BE2C (cell line): ENCODE measurements at regions not wholly inside any gene's neighbourhood (a gene's known extent, or its start where the extent isn't known, plus 50 kb on each side); places are given as distances from the start of the nearest gene placed in this dataset.
"Not testable (repeated sequence)": the region's sequence is repeated elsewhere in the genome, so short reads cannot be mapped to it uniquely, and the experiment has no call there.

ENCODE experiments used
- DNase-seq: peaks from one replicate; pipeline ENCODE4 v3.0.0-alpha.2; 2020
- H3K27me3 ChIP-seq: fragments of 250-450 bp; sonication (Bioruptor Pico); 2 replicates; pipeline ENCODE4 v1.5.1; 2020; ENCODE audit warnings: mild to moderate bottlenecking
- H3K36me3 ChIP-seq: fragments of 250-450 bp; sonication (Bioruptor Pico); 2 replicates; pipeline ENCODE4 v1.5.1; 2020; ENCODE audit warnings: mild to moderate bottlenecking
- H3K4me1 ChIP-seq: fragments of 250-450 bp; sonication (Bioruptor Pico); 2 replicates; pipeline ENCODE4 v1.5.1; 2020
- H3K4me3 ChIP-seq: 2 replicates; pipeline ENCODE4 v1.5.1; 2011; ENCODE audit warnings: low read depth, low read length
- H3K9me3 ChIP-seq: fragments of 250-450 bp; sonication (Bioruptor Pico); 2 replicates; pipeline ENCODE4 v1.5.1; 2020
- TF ChIP-seq, protein P1 (sequence below): IDR thresholded peaks from 2 replicates; pipeline ENCODE4 v1.5.1; 2012; ENCODE audit warnings: mild to moderate bottlenecking, low read depth, low read length

DNA sequence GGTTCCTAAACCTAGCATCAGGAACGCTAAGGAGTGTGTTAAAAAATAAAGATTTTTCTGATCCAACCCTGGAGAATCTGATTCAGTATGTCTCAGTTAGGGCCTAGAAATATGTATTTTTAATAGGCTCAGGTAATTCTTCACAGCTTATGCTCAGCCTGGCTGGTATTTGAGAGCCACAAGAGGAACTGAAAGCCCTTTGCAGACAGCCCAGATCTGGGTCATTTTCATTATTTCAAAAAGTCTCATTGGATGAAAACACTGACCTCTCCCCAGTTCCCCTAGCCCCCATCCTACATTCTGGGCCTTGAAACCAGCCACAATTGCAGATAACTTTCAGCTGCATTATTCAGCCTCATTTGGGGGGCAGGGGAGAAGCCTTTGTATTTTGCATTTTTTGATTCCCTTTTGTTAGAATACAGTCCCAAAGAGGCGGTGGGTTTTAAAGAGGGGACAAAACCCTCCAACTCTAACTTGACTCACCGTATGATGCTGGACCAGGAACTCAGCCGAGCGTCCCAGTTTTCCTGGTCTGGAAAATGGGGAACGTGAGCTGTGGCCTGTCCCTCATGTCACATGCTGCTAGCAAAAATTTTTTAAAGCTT, 66.0 kb upstream of the LARGE1 start:
- H3K27me3 ChIP-seq, result no peaks in the 10 kb centered on the region
- no peaks in the 10 kb centered on the region for H3K9me3 ChIP-seq
- H3K36me3 ChIP-seq, result no peaks in the 10 kb centered on the region
- TF ChIP-seq, protein P1, sequence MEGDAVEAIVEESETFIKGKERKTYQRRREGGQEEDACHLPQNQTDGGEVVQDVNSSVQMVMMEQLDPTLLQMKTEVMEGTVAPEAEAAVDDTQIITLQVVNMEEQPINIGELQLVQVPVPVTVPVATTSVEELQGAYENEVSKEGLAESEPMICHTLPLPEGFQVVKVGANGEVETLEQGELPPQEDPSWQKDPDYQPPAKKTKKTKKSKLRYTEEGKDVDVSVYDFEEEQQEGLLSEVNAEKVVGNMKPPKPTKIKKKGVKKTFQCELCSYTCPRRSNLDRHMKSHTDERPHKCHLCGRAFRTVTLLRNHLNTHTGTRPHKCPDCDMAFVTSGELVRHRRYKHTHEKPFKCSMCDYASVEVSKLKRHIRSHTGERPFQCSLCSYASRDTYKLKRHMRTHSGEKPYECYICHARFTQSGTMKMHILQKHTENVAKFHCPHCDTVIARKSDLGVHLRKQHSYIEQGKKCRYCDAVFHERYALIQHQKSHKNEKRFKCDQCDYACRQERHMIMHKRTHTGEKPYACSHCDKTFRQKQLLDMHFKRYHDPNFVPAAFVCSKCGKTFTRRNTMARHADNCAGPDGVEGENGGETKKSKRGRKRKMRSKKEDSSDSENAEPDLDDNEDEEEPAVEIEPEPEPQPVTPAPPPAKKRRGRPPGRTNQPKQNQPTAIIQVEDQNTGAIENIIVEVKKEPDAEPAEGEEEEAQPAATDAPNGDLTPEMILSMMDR, result no peak
- DNase-seq, result no peak
- no peaks in the 10 kb centered on the region for H3K4me1 ChIP-seq
- no peak overlapping the region for H3K4me3 ChIP-seq

DNA sequence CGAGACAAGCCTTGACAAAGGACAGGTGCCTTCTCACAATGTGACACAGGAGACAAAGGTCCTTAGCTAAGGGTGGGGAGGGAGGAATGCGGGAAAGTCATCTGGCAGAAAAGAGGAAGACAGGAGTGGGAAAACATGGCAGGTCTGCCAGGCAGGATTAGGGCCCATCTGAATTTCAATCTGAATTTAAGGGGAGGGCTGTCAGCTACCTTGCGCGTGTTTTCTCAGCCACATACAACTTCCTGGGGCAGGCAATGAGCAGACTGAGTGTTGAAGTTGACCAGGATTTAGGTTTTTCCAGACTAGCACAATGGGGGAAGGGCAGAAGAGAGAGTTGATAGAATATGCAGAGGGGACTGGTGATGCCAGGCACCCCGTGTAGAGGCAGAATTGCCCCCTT, 66.7 kb upstream of the LARGE1 start:
- Histone ChIP-seq H3K9me3 (no peaks in the 10 kb centered on the region), H3K4me3 (no peak overlapping the region), H3K36me3 (no peaks in the 10 kb centered on the region), H3K4me1 (no peaks in the 10 kb centered on the region), H3K27me3 (no peaks in the 10 kb centered on the region)
- no peak for DNase-seq
- TF ChIP-seq, protein P1, result no peak

DNA sequence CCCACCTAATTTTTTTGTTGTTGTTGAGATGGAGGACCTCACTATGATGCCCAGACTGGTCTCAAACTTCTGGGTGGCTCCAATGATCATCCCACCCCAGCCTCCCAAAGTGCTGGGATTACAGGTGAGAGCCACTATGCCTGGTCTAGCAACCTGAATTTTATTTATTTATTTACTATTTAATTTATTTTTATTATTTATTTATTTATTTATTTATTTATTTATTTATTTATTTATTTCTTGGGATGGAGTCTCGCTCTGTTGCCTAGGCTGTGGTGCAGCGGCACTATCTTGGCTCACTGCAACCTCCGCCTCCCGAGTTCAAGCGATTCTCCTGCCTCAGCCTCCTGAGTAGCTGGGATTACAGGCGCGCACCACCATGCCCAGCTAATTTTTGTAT, 69.0 kb upstream of the LARGE1 start:
- not testable (repeated sequence) for H3K4me1 ChIP-seq

DNA sequence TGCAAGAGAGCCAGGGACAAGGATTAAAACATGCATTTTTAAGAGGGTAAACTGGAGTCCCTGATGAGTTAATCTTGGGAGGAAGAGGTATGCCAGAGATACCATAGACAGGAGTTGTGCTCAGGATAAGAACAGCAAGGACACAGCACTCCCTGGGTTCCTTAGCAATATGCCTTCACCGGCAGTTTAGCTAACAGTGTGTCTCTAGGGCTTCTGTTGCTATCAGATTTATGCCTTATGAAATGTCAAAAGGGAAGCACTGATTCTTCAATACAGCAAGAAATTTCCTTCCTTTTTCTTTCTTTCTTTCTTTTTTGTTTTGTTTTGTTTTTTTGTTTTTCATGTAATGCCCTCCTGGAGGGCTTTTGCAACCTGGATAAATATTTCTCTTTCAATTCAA, 71.3 kb upstream of the LARGE1 start:
- Histone ChIP-seq H3K4me1 (no peaks in the 10 kb centered on the region), H3K27me3 (no peaks in the 10 kb centered on the region), H3K9me3 (no peaks in the 10 kb centered on the region), H3K36me3 (no peaks in the 10 kb centered on the region), H3K4me3 (no peak overlapping the region)
- DNase-seq, result no peak
- TF ChIP-seq, protein P1, result no peak

More for the DNA sequence above, 69.0 kb upstream of the LARGE1 start:
- not testable (repeated sequence) for H3K36me3 ChIP-seq, H3K4me3 ChIP-seq, H3K9me3 ChIP-seq, DNase-seq, H3K27me3 ChIP-seq

DNA sequence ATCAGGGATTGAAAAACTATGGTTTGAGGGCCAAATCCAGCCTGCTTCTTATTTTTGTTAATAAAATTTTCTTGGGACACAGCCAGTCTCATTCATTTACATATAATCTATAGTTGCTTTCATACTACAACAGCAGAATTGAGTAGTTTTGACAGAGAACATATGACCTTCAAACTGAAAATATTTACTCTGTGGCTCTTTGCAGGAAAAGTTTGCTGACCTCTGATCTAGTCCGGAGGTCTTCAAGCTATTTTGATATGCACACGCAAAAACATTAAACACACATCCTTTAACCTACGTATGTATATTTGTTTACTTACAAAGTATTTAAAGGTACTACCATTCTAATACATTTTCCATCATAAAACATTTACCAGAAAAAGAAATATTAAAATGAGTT, 76.5 kb upstream of the LARGE1 start:
- TF ChIP-seq, protein P1, result no peak
- H3K27me3 ChIP-seq, result no peaks in the 10 kb centered on the region
- no peaks in the 10 kb centered on the region for H3K36me3 ChIP-seq
- DNase-seq, result no peak
- no peak overlapping the region for H3K4me3 ChIP-seq
- no peaks in the 10 kb centered on the region for H3K9me3 ChIP-seq
- H3K4me1 ChIP-seq, result no peaks in the 10 kb centered on the region

DNA sequence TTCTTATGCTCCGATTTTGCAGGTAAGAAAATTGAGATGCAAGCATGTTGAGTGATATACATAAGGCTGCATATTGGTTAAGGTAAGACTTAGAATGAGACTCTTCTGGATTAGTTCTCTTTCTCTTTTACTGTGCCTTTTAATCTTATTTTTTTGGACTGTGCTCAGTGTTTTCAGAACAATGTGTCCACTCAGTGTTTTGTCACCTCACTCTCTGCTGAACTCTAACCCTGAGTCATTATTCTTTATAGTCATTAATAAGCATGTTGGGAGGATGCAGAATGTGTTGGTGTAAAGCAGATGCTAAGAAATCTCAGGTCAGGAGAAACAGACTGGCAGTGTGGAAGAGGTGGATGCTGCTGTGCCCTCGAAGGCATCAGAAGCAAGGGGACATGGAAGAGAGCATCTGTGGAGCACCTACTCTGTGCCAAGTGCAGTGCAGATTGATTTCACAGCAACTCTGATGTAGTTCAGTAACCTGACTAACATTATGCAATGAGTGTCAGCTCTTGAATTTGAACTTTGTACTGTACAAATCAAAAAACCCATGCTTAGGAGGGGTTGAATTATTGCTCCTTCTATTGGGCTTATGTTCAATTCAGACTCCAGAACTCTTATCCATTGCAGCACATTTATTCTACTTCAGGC, 80.7 kb upstream of the LARGE1 start:
- Histone ChIP-seq H3K4me3 (no peak overlapping the region), H3K9me3 (no peaks in the 10 kb centered on the region), H3K36me3 (no peaks in the 10 kb centered on the region), H3K27me3 (no peaks in the 10 kb centered on the region), H3K4me1 (no peaks in the 10 kb centered on the region)
- no peak for DNase-seq
- TF ChIP-seq, protein P1, result no peak
